Transverse colon (tissue), 4 donors: ENCODE measurements at regions not wholly inside any gene's neighbourhood (a gene's known extent, or its start where the extent isn't known, plus 50 kb on each side); places are given as distances from the start of the nearest gene placed in this dataset.

ENCODE experiments used
- DNase-seq: peaks from one replicate; pipeline ENCODE4 v3.0.0-alpha.2; 2019
- H3K27ac ChIP-seq, 4 donors: fragments of 200-600 bp; sonication (generic); 2 replicates each; pipeline ENCODE4 v1.5.1; 2016 to 2018; ENCODE audit warnings: inconsistent platforms in 4 of 4
- H3K27me3 ChIP-seq: fragments of 200-600 bp; sonication (generic); 2 replicates; pipeline ENCODE4 v1.5.1; 2017; ENCODE audit warnings: inconsistent platforms
- H3K36me3 ChIP-seq, 4 donors: fragments of 200-600 bp; sonication (generic); 2 replicates each; pipeline ENCODE4 v1.5.1; 2017 to 2019; ENCODE audit warnings: inconsistent platforms in 4 of 4
- H3K4me1 ChIP-seq, 4 donors: fragments of 200-600 bp; sonication (generic); 2 replicates each; pipeline ENCODE4 v1.5.1; 2017 to 2020; ENCODE audit warnings: inconsistent platforms in 4 of 4
- H3K4me3 ChIP-seq, 4 donors: fragments of 200-600 bp; sonication (generic); 1 replicate in 1 of 4; 2 replicates in 3 of 4; pipeline versions ENCODE4 v1.5.1 to v1.6.1; 2017 to 2019; ENCODE audit warnings: inconsistent platforms in 4 of 4
- H3K9me3 ChIP-seq, 2 donors: fragments of 200-600 bp; sonication (generic); 2 replicates each; pipeline ENCODE4 v1.5.1; 2017 to 2019; ENCODE audit warnings: inconsistent platforms in 2 of 2
- CTCF ChIP-seq, 5 experiments: fragments of 200-600 bp in 3 of 5; fragments of 450-650 bp in 2 of 5; sonication (generic) in 3 of 5; IDR thresholded peaks; 1 replicate in 2 of 5; 2 replicates in 3 of 5; pipeline ENCODE4 v1.5.1; 2016 to 2017; ENCODE audit warnings: antibody characterized with exemption in 5 of 5, inconsistent platforms in 3 of 5, mild to moderate bottlenecking in 2 of 5, moderate library complexity in 1 of 5
- EP300 ChIP-seq: sonication (generic); formaldehyde crosslinking; IDR thresholded peaks from one replicate; pipeline ENCODE4 v1.6.1; 2017; ENCODE audit warnings: antibody characterized with exemption, low read depth
- POLR2A ChIP-seq: fragments of 450-650 bp; IDR thresholded peaks from one replicate; pipeline ENCODE4 v1.6.1; 2016; ENCODE audit warnings: antibody characterized with exemption, mild to moderate bottlenecking, moderate library complexity
- POLR2AphosphoS5 ChIP-seq, 3 donors: sonication (generic); formaldehyde crosslinking; IDR thresholded peaks; one replicate each; pipeline ENCODE4 v1.6.1; 2016; ENCODE audit warnings: antibody characterized with exemption in 3 of 3
- WGBS, 2 donors: methylation state at CpG; one replicate each; pipeline ENCODE4 v1.1.5; 2018; ENCODE audit warnings: low coverage in 1 of 2; 5-methylcytosine and 5-hydroxymethylcytosine counted together
- in situ Hi-C, 4 donors: fragments of 200-750 bp; cut with MboI; loops; one replicate each; pipeline versions ENCODE4 v1.15.0 to v1.15.1; 2017; ENCODE audit warnings: low sequenced_read_pairs in 3 of 4, low pct_ligation_motif_present in 1 of 4, low pct_unique_long_range_greater_than_20kb in 1 of 4
- intact Hi-C: fragments of 100-400 bp; cut with DNase I; formaldehyde crosslinking; loops from one replicate; pipeline ENCODE4 v1.15.1; 2023; ENCODE audit warnings: low total_unique reads

- intact Hi-C loops (no loop called here), in situ Hi-C loops (no loop called here)
- Histone ChIP-seq H3K4me3 (no peak overlapping the region), H3K4me1 (peaks cover 0 to 18% (median 6%) of the 10 kb centered on the region in 4 donors), H3K27me3 (no peaks in the 10 kb centered on the region), H3K36me3 (no peaks in the 10 kb centered on the region), H3K27ac (no peak overlapping the region), H3K9me3 (no peaks in the 10 kb centered on the region)
- TF ChIP-seq POLR2AphosphoS5 (IDR thresholded peaks at IDR 0.05) (no peak), CTCF (IDR thresholded peaks at IDR 0.05) (no peak), EP300 (no peak), POLR2A (no peak)
- no peak for DNase-seq
- 56 to 65% methylated on average over 2 of the region's 2 CpGs for WGBS, 2 donors
Measured at GRCh38 chr10:53679666-53680065, 907.1 kb upstream of the MBL2 start.

GRCh38 chr10:53675177-53675576, 902.6 kb upstream of the MBL2 start:
- intact Hi-C loops, result no loop called here

GRCh38 chr10:53667063-53667462, 894.5 kb upstream of the MBL2 start:
- Histone ChIP-seq H3K4me1 (peaks cover 0 to 14% (median 8%) of the 10 kb centered on the region in 4 donors), H3K27me3 (no peaks in the 10 kb centered on the region), H3K9me3 (peaks cover 6 to 8% of the 10 kb centered on the region in 2 donors), H3K4me3 (no peak overlapping the region), H3K27ac (no peak overlapping the region), H3K36me3 (no peaks in the 10 kb centered on the region)
- no peak for DNase-seq
- TF ChIP-seq POLR2A (no peak), CTCF (IDR thresholded peaks at IDR 0.05) (no peak), POLR2AphosphoS5 (IDR thresholded peaks at IDR 0.05) (no peak), EP300 (no peak)
- in situ Hi-C loops (no loop called here), intact Hi-C loops (no loop called here)
- WGBS, 2 donors, result 94% methylated on average over 2 of the region's 2 CpGs; no CpG with 5 or more reads in 1 of the 2 donors

More at GRCh38 chr10:53675177-53675576, 902.6 kb upstream of the MBL2 start:
- DNase-seq, result no peak
- peaks cover 0 to 18% (median 6%) of the 10 kb centered on the region in 4 donors for H3K4me1 ChIP-seq
- WGBS, 2 donors, result 24 to 26% methylated on average over 1 of the region's 1 CpG
- no peaks in the 10 kb centered on the region for H3K36me3 ChIP-seq
- H3K9me3 ChIP-seq, result peaks cover 0 to under 1% of the 10 kb centered on the region in 2 donors
- no peaks in the 10 kb centered on the region for H3K27me3 ChIP-seq
- TF ChIP-seq CTCF (IDR thresholded peaks at IDR 0.05) (no peak), POLR2AphosphoS5 (IDR thresholded peaks at IDR 0.05) (peak in 1 of 3 donors; percentile 17), POLR2A (no peak), EP300 (no peak)
- no peak overlapping the region for H3K4me3 ChIP-seq
- in situ Hi-C loops, result no loop called here
- peak overlapping the region in 2 of 4 donors; percentile 11 to 30 for H3K27ac ChIP-seq

GRCh38 chr10:53664282-53665019, 891.9 kb upstream of the MBL2 start:
- peaks cover 0 to 14% (median 8%) of the 10 kb centered on the region in 4 donors for H3K4me1 ChIP-seq
- no peak for TF ChIP-seq CTCF (IDR thresholded peaks at IDR 0.05)
- TF ChIP-seq POLR2AphosphoS5 (IDR thresholded peaks at IDR 0.05), result no peak
- TF ChIP-seq EP300, result no peak
- no peak for TF ChIP-seq POLR2A
- intact Hi-C loops (no loop called here), in situ Hi-C loops (no loop called here)
- peak; percentile 65 for DNase-seq
- no peak overlapping the region for H3K4me3 ChIP-seq
- WGBS, 2 donors, result 21 to 25% methylated on average over 3 to 5 of the region's 5 CpGs
- no peaks in the 10 kb centered on the region for H3K27me3 ChIP-seq
- H3K27ac ChIP-seq, result peak overlapping the region; percentile 3 to 37 (median 18)
- H3K9me3 ChIP-seq, result peaks cover 0 to under 1% of the 10 kb centered on the region in 2 donors
- H3K36me3 ChIP-seq, result no peaks in the 10 kb centered on the region
